Fibroblast of skin of back (primary cell): ENCODE measurements at regions not wholly inside any gene's neighbourhood (a gene's known extent, or its start where the extent isn't known, plus 50 kb on each side); places are given as distances from the start of the nearest gene placed in this dataset.
A peak's percentile ranks its signal among the peaks of the same experiment; 100 is the strongest.

Experiments used
- DNase-seq: peaks from one replicate; pipeline ENCODE4 v3.0.0-alpha.2; 2013

DNA sequence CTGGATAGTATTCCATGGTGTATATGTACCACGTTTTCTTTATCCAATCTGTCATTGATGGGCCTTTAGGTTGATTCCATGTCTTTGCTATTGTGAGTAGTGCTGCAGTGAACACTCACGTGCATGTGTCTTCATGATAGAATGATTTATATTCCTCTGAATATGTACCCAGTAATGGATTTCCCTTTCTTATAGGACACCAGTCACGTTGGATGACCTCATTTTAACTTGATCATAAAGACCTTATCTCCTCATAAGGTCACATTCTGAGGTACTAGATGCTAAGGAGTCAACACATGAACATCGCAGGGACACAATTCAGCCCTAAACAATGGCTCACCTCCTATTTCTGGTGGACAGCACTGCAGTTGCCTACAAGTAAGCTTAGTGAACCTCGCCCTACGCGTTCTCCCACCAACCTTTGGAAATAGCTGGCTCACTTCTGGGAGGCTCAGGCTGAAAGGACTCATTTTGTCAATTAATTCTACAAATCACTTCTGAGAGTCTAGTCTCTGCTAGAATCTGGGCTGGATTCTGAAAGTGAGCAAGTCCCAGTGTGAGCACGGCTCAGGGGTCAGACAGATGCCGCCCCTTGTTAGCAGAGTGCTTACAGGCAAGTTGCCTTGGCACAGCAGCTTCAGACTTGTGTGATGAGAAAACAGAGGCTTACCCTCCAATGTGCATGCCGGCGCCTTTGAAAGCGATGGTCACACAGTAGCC is 183.8 kb upstream of the GSC start:
- DNase-seq: no peak

DNA sequence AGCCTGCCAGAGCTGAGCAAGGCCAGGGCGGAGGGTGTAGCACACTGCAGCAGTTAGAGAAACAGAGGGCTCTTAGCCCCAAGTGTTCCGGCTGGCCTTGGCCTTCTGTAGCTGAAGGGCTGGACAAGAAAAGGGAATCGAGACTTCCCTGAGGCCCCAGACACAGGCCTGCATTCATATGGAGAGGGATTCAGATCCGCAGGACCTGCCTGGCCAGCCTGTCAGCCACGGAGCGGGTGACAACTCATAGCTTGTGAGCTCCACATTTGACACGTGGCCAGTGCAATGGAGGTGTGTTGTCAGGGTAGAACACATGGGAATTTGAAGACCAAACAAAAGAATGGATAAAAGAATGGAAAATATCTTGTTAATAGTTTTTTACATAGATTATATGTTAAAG is 182.2 kb upstream of the GSC start:
- DNase-seq: no peak

DNA sequence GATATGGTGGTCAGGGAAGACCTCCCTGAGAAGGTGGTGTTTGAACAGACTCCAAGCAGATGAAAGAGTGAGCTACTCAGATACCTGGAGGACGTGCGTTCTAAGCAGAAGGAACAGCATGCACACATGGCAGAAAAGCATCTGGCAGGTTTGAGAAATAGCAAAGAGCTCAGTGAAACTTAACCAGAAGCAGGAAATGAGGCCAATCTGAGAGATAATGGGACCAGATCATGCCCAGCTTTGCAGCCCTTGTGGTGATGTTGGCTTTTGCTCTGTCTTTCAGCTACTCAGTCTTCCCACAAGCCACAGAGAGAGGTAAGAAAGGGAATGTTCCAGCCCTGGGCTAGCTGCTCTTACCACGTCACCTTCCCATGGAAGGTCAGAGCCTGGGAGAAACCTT is 176.3 kb upstream of the GSC start:
- DNase-seq: no peak

DNA sequence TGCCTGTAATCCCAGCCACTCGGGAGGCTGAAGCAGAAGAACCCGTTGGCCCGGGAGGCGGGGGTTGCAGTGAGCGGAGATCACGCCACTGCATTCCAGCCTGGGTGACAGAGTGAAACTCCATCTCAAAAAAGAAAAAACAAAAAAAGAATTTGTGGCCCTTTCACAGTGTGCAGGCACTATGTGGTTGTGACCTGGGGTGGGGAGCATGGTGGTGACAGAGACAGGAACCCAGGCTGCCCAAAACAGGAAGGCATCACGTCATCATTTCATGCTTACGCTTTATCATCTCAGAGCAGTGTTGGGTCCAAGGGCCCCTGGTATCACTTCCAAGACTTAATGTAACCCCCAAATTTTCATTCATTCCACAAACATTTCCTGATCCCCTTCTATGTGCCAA is 175.7 kb upstream of the GSC start:
- DNase-seq: no peak

DNA sequence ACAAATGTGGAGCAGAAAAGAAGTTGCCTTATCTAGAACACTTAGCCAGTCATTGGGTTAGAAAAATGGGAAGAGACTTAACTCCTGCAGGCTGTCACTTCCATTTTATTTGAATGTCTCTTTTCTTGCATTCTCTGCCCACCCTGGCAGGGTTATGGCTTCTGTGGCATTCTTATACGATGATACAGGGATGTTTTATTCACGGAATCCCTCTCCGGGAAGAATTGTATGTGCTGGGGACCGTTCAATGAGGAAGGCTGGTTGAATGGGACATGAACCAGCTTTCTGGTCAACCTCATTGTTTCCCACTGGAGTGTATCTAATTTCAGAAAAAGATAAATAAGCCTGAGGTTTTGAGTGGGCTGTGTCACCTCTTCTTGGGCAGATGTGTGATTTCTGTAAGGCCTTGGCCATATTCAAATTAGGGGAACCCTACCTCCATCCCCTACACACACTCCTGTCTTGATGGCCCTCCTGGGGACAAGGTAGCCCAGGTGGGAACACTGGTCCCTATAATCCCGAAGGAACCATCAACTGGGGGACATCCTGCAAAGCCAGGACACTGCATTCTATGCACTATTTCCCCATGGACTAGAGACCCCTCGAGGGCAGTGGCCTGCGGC is 174.8 kb upstream of the GSC start:
- no peak for DNase-seq

DNA sequence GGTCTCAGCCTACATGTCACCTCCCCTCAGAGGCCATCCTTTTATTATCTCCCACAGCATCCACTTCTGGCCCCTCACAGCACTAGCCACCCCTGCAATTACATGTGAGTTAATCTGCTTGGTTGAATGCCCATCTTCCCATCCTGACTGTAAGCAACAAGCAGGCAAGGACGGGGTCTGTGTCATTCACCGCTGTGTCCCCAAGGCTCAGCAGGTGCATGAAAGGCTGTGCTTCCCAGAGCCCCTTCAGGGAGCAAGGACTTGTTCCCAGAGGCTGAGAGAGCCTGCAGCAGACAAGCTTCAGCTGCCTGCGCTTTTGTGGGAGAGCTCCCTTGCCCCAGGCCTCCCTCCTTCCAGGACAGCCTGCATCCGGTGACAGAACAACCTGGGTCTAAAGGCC is 172.7 kb upstream of the GSC start:
- DNase-seq: no peak

DNA sequence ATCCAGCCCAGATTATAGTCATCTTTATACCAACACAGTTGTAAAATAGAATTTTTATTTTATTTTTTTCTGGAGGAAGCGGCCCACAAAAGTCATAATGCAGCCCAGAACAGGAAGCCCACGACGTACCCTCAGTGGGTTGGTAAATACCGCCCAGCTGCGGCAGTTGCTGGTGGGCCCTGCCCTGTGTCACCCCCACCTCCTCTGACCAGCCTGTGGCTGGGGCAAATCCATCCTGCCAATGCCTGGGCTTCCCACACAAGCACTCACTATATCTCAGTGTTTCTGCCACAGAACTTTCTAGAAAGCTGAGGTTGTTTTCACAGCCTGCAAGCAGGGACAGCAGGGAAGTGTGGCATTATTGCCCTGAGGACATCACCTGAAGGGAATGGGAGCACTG is 171.4 kb upstream of the GSC start:
- no peak for DNase-seq

DNA sequence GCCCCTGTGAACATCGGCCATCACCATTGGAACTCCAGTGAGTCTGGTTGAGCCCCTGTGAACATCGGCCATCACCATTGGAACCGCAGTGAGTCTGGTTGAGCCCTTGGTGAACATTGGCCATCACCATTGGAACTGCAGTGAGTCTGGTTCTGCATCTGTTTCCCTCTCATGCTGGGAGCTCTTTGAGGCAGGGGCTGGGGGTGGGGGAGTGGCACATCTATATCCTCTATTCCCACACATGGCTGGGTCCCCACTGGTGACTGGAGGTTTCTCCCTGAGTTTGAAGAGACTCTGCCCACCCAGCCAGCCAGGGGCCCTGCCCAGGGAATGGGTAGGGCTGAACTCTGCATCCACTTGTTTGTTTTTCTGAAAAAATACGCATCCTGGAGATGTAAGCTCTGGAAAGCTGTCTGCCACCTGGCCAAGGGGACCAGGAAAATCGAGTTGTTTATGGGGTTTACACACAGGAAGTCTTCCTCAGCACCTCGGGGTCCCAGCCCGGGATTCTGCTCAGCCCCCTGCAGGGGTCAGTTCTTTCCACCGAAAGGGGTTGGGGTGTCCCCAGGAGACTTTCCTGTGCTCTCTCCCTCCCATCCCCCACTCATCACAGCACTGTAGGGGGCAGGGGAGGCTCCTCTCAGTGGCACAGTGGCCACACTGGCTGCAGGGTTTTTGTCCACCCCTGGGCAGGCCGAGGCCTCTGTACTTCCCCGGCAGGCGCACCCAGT is 170.5 kb upstream of the GSC start:
- no peak for DNase-seq

DNA sequence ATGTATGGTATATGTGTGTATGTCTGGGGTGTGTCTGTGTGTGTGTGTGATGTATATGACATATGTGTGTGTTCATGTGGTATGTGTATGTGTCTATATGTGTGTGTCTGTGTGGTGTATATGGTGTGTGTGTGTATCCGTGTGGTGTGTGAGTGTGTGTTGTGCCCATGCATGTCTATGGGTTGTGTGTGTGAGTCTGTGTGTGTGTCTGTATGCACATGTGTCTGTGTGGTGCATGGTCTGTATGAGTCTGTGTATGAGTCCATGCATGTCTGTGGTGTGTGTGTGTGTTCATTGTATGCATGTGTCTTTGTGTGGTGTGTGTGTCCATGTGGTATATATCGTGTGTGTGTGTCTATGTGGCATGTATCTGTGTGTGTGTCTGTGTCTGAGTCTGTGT is 168.1 kb upstream of the GSC start:
- DNase-seq: no peak

DNA sequence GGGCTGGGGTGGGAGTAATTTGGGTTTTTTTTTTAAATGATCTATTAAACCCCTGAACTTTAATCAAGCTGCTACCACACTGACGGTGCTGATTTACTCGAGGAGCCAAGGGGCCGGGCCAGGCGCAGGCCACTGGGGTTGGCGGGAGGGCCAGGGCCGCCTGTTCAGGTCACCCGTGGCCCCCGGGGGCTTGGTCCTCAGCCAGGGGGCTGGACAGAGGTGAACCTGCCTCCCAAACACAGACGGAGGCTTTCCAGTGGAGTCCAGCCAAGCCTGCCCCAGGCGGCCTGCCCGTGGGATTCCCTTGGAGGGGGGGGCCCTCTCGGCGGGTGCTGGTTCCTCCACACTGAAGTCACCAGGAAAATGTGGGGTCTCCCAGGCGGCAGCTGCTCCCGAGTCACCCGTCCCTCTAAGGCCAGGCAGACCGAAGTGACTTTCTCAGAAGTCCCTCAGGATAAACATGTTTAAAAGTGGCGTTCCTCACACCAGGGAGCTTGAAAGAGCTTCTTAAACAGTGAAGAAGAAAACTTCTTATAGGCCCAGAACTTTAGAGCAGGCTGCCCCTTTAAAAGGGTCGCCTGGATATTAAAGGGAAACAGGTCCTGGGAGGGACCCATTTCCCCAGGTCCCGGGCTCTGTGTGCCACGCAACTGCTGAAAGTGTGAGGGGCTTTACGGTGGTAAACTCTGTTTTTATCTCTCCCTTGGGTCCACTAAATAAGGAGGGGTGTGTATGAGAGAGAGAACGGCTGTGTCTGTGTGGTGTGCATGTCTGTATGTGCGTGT is 167.2 kb upstream of the GSC start:
- DNase-seq: no peak

DNA sequence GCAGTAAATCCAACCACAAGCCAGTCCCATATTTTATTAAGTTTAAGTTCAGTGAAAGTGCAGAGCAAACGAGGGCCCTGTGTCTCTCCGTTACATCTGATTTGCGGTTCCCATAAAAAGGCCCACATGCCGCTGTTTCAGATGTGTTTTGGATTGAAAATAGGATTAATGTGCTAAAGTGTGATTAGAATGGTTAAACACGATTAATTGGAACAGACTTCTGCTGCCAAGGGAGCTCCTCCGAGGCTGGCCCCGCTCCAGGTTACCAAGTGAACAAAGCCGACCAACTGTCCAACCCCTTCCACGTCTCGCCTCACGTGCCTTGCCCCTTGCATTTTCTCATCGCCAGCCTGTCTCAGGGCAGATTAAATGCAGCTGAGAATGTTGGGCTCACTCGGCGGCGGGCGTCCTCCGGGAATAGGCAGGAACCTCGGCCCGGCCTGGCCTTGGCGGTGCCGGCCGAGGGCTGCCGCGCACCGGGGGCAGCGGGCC is 166.5 kb upstream of the GSC start:
- peak; percentile 73 for DNase-seq

DNA sequence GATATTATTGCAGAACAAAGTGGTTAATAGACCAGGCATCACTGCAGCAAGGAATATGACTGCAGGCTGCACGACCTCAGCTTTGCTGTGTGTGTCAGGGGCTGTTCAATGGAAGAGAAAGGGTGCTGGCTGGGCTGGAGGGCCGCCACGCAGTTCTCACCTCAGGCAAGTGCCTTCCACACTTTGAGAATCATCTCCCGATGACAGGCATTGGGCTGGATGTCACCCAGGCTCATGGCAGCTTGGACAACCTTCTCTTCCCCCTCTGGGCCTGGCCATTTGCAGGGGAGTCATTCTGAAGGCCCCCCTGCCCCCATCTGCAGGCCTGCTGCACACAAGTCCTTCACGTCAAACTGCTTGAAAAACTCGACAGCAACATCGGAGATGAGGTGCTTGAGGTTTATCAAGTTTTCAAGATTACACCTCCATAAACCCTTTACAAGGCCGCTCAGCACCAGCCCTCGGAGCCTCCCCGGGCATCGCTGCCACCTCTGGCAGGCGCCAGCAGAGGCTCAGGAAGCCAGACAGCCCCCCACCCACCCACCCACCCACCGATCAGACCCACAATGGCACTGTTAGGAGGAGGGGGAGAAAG is 165.9 kb upstream of the GSC start:
- DNase-seq: no peak

DNA sequence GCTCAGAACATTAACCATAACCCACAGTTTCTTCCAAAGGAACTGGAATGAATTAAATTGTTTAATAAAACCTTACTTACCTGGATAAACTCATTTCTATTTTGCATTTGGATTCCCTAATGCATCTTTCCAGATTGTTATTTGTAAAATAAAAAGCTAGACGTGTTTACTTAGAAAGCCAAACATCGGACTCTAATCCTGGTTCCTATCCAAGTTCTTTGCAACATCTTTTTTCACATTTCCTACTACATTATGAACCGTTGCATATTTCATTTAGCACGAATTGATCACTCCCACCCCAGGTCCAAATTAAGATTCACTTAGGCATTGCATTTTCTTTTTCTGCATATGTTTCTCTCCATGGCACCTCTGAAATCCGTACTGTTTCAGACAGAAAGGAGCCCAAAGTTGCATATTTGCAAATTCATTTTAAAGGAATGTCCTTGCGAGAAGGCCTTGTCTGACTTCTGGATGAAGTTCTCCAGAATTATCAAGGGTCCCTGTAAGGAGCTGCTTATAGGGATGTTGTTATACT is 164.4 kb upstream of the GSC start:
- DNase-seq: no peak

DNA sequence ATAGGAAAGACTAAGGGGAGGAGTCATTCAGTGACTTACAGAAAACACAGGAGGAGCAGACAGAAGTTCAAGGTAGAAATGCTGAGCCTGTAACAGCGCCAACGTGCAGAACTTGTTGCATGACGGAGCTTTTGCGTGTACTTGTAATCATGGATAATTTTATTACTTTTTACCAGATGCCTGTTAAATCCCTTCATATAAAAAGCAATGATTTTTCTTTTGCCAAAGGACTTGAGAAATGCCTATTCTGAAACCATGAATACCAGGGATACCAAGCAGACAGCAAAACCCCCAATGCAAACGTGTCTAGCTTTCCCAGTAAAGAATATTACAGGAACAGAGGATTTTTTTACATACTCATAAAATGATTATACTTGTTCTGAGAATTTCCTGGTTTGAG is 163.6 kb upstream of the GSC start:
- DNase-seq: peak; percentile 56

DNA sequence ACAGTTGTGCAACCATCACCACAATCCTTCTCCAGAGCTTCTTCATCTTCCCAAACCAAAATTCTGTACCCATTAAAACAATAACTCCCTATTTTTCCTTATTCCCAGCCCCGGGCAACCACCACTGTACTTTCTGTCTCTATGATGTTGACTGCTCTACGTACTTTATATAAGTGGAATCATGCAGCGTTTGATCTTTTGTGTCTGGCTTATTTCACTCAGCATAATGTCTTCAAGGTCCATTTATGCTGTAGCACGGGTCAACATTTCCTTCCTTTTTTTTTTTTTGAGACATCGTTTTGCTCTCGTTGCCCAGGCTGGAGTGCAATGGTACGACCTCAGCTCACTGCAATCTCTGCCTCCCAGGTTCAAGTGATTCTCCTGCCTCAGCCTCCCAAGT is 162.7 kb upstream of the GSC start:
- no peak for DNase-seq

DNA sequence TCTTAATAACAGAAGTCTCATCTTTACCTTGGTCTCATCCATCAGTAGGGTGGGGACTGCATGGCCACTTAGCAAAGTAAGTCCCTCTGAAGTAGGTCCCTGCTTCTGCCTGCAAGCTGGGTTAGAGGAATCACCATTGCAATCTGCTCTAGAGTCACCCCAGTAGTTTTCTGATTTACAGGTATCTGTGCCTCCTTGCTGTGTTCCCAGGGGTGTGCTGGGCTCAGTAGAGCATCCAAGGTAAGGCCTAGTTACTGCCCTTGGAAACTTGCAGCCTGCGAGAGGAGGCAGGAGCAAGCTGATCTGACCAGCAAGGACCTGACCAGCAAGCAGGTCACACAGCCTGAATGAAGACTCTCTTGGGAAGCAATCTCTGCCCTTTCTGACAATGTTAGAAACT is 160.8 kb upstream of the GSC start:
- no peak for DNase-seq

DNA sequence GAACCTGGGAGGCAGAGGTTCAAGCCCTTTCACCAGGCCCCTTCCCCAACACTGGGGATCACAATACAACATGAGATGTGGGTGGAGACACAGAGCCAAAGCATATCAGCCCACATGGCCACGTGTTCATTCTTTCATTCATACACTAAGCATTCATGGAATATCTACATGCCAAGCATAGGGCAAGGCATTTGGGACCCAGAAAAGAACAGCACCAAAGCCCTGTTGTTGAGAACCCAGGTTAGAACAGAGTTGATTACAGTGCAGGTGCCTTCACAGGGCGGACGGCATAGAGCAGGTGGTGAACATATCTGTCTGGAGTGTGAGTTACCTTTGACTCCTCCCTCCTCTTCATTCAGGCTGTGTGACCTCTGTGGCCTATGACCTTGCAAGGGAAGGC is 159.4 kb upstream of the GSC start:
- DNase-seq: no peak

DNA sequence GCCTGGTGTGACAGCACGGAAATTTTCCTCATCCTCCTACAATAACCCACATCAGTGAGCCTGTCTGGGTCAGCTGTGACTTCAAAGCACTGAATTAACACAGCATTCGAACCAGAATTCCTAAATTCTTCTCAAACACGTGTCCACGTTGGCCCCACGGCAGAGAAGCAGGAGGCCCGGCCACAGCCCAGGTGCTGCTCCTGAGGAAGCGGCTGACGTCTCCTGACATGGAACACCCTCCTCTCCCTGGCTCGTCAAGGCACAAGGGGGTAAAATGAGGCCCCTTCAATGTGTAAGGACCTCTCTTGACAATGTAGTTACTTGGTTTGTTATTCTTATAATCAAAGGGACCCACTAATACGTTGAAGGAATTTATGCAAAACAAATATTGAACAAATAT is 156.3 kb upstream of the GSC start:
- DNase-seq: no peak

DNA sequence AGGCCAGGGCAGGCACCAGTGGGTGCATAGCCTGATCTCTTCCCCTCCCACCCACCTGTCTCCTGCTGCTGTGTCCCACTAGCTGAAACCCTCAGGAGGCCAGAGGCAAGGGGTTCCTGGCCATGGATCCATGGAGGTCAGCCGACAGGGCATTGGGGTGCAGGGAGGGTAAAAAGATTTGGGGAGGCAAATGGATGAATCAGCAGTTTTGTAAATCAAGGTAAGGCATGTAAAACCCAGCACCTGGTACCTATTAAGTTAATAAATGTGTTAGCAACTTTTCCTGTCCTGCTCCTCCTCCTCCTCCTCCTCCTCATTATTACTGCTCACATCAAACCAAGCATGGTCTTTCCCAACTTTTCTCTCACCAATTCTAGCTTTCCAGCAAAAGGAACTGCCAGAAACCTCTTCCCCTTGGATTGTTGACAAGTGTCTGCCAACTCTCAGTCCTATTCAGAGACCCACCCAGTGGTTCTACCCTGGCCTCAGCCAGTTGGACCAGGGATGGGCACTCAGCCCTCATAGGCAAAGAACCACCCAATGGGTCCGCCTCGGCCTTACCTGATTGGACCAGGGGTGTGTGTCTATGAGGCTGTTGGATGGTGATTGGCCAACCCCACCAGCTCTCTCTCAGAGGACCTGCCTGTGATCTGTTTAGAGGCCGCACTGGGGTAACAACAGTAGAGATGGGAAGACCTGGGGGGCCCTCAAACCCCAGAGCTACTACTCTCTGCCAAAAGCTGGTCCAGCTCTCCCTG is 155.7 kb upstream of the GSC start:
- DNase-seq: no peak

DNA sequence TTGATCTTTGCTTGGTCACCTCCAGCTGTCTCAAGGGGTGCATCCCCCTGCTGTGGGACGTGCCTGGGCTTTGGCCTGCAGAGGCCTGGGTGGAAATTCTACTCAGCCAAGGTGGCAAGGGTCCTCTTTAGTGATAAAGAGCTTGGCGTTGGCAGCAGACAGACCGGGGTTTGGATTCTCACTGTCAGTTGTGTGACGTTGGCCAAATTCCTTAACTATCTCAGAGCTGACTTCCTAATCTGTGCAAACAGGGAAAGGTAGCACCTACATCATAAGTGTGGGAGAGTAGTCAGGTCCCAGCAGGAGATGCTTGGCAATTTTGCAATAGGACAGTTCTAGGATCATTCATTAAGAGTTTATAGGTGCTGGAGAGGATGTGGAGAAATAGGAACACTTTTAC is 154.3 kb upstream of the GSC start:
- no peak for DNase-seq

DNA sequence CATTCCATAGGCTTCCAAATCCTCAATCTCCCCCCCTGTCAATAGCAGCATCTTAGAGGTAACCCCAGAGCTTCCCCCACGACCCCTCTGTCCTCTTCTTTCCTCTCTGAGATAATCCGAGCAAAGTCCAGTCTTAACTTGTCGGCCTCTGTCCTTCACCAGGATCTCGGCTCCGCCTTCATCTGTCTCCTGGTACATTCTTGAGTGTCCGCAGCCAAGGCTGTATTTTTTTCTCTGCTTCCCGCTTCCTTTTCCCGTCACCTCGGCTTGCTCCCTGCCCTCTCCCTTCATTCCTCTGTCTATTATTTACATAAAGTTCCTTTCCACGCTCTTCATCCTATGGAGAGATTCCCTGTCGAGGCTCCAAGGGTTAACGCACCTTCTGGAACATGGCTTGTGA is 153.9 kb upstream of the GSC start:
- no peak for DNase-seq
